Endothelial cell of umbilical vein (primary cell): ENCODE measurements at regions not wholly inside any gene's neighbourhood (a gene's known extent, or its start where the extent isn't known, plus 50 kb on each side); places are given as distances from the start of the nearest gene placed in this dataset.

Source experiments
- BruUV-seq: library from RNA; stranded (reverse); fragments of 400-500 nt; replicated peaks from 2 replicates; lab custom pipeline; 2021; lab: Mats Ljungman, UMichigan
- CTCF ChIA-PET: fragments of 300-600, 350-600 bp; sonication (Branson Sonifier 250); formaldehyde crosslinking; loops from one replicate; lab custom pipeline; 2021; ENCODE audit warnings: antibody characterized with exemption, inconsistent platforms; lab: Charles Lee
- POLR2A ChIA-PET: fragments of 300-600, 350-600 bp; sonication (Branson Sonifier 250); formaldehyde crosslinking; loops from one replicate; lab custom pipeline; 2021; ENCODE audit warnings: antibody characterized with exemption, inconsistent platforms; lab: Charles Lee
- DNase-seq: peaks from one replicate; pipeline ENCODE4 v3.0.0-alpha.2; 2011; ENCODE audit warnings: low read depth, low spot score
- FAIRE-seq: peaks from 2 replicates; lab custom pipeline; 2011; peaks lifted over from hg19 to GRCh38; lab: Jason Lieb, UNC
- H2AFZ ChIP-seq: 2 replicates; pipeline ENCODE4 v1.6.0; 2012; ENCODE audit warnings: low read depth, low read length, control low read depth, inconsistent platforms
- H3K27ac ChIP-seq: 2 replicates; pipeline ENCODE4 v1.5.1; 2011; ENCODE audit warnings: low read depth, mild to moderate bottlenecking, control low read depth, low read length, moderate library complexity; ENCODE audit not compliant: insufficient read depth
- H3K27me3 ChIP-seq, 2 experiments: 2 replicates each; pipeline versions ENCODE4 v1.6.0 to v1.6.1; 2011; ENCODE audit warnings: low read length in 2 of 2, mixed read lengths in 1 of 2; ENCODE audit not compliant: control insufficient read depth in 2 of 2, insufficient read depth in 2 of 2
- H3K36me3 ChIP-seq, 2 experiments: 2 replicates in 1 of 2; 3 replicates in 1 of 2; pipeline ENCODE4 v1.5.1; 2011; ENCODE audit warnings: low read length in 2 of 2, mild to moderate bottlenecking in 1 of 2, moderate library complexity in 1 of 2; ENCODE audit not compliant: control insufficient read depth in 2 of 2, insufficient read depth in 2 of 2; ENCODE audit errors: extremely low read depth in 1 of 2
- H3K4me1 ChIP-seq: 3 replicates; pipeline ENCODE4 v1.5.1; 2011; ENCODE audit warnings: mild to moderate bottlenecking, low read length; ENCODE audit not compliant: control insufficient read depth, insufficient read depth; ENCODE audit errors: extremely low read depth
- H3K4me2 ChIP-seq: 2 replicates; pipeline ENCODE4 v1.6.1; 2011; ENCODE audit warnings: low read length, control low read depth, mixed read lengths; ENCODE audit not compliant: insufficient read depth
- H3K4me3 ChIP-seq, 3 experiments: fragments of 200-600 bp in 1 of 3; sonication (generic), shearing (Covaris generic) in 1 of 3; replicated peaks in 1 of 3; 2 replicates each; pipeline ENCODE4 v1.5.1; 2011 to 2016; ENCODE audit warnings: control low read depth in 3 of 3, low read length in 3 of 3, mild to moderate bottlenecking in 2 of 3, inconsistent platforms in 1 of 3, low read depth in 1 of 3, moderate library complexity in 1 of 3; ENCODE audit not compliant: insufficient read depth in 1 of 3
- H3K79me2 ChIP-seq: 2 replicates; pipeline ENCODE4 v1.6.0; 2012; ENCODE audit warnings: low read length, inconsistent platforms; ENCODE audit not compliant: control insufficient read depth, insufficient read depth
- H3K9ac ChIP-seq: replicated peaks from 2 replicates; pipeline ENCODE3; 2011; ENCODE audit warnings: low read length, control low read depth; ENCODE audit not compliant: insufficient read depth; ENCODE audit errors: extremely low read depth
- H3K9me1 ChIP-seq: replicated peaks from 3 replicates; pipeline ENCODE4 v1.6.0; 2011; ENCODE audit warnings: mild to moderate bottlenecking, low read length; ENCODE audit not compliant: control insufficient read depth, insufficient read depth; ENCODE audit errors: extremely low read depth
- H3K9me3 ChIP-seq: replicated peaks from 2 replicates; pipeline ENCODE4 v1.5.1; 2012; ENCODE audit warnings: low read length, inconsistent platforms; ENCODE audit not compliant: control insufficient read depth, insufficient read depth
- H4K20me1 ChIP-seq: replicated peaks from 2 replicates; pipeline ENCODE3; 2011; ENCODE audit warnings: mild to moderate bottlenecking, low read length; ENCODE audit not compliant: control insufficient read depth, insufficient read depth; ENCODE audit errors: extremely low read depth
- CTCF ChIP-seq, 2 donors: IDR thresholded peaks; 1 replicate in 1 of 2; 2 replicates in 1 of 2; pipeline ENCODE4 v1.5.1; 2011; ENCODE audit warnings: low read length in 2 of 2, mild to moderate bottlenecking in 2 of 2, moderate library complexity in 2 of 2, control low read depth in 1 of 2, inconsistent platforms in 1 of 2, low read depth in 1 of 2; ENCODE audit not compliant: insufficient read depth in 1 of 2; ENCODE audit errors: extremely low read depth in 1 of 2
- EZH2 ChIP-seq: IDR thresholded peaks from 2 replicates; pipeline ENCODE4 v1.6.1; 2012; ENCODE audit warnings: borderline replicate concordance, low read depth, mild to moderate bottlenecking, moderate library complexity, low read length, inconsistent platforms; ENCODE audit not compliant: severe bottlenecking
- FOS ChIP-seq: IDR thresholded peaks from 2 replicates; pipeline ENCODE4 v1.6.1; 2011; ENCODE audit warnings: mild to moderate bottlenecking, low read length, moderate library complexity, borderline replicate concordance; ENCODE audit not compliant: insufficient read depth
- GATA2 ChIP-seq: IDR thresholded peaks from 2 replicates; pipeline ENCODE4 v1.7.0; 2011; ENCODE audit warnings: low read depth, mild to moderate bottlenecking, moderate library complexity, mixed read lengths, low read length; ENCODE audit not compliant: insufficient read length, insufficient read depth
- JUN ChIP-seq: IDR thresholded peaks from 2 replicates; pipeline ENCODE4 v1.6.1; 2011; ENCODE audit warnings: borderline replicate concordance, low read depth; ENCODE audit not compliant: insufficient read length, insufficient read depth
- MAX ChIP-seq: IDR thresholded peaks from 2 replicates; pipeline ENCODE4 v1.6.1; 2011; ENCODE audit not compliant: insufficient read depth, insufficient read length
- MYC ChIP-seq: IDR thresholded peaks from one replicate; pipeline ENCODE4 v1.6.1; 2011; ENCODE audit warnings: mild to moderate bottlenecking, low read depth, low read length
- POLR2A ChIP-seq: IDR thresholded peaks from 2 replicates; pipeline ENCODE4 v1.6.1; 2012; ENCODE audit warnings: low read depth, mild to moderate bottlenecking, control low read depth, low read length
- POLR2AphosphoS5 ChIP-seq: IDR thresholded peaks from 2 replicates; pipeline ENCODE4 v1.6.1; 2012; ENCODE audit warnings: low read depth, mild to moderate bottlenecking, control low read depth, low read length, moderate library complexity; ENCODE audit not compliant: insufficient read depth
- dilution Hi-C: fragments of 300-500 bp; cut with MboI; formaldehyde crosslinking; loops from one replicate; pipeline ENCODE4 v1.15.0; 2019; ENCODE audit warnings: low sequenced_read_pairs; ENCODE audit not compliant: extremely low pct_ligation_motif_present
- intact Hi-C: fragments of 100-400 bp; cut with micrococcal nuclease; formaldehyde crosslinking; loops from one replicate; pipeline ENCODE4 v1.10.0; 2022

DNA sequence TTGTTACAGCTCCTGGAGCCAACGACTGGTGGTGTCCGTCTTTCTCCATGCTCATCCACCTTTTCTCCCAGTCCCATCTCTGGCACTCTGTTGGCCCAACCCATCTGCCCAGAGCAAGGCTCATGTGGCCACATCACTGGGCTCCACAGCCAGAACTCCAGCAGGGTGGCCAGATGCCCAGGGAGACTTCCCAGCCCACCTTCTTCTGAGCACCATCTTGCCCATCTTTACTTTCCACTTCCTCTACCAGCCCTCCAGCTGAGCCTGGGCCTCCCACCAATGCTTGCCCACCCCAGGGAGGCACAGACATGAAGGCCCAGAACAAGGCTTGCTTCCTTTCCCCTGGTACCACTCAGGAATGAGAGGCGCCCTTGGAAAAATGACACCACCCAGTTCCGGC, 116.8 kb downstream of the BUD13 start:
- ChIA-PET CTCF (no interaction called here), POLR2A (no interaction called here)
- no peaks in the 10 kb centered on the region for H3K9me1 ChIP-seq
- H3K9ac ChIP-seq: no peak overlapping the region
- TF ChIP-seq FOS (no peak), CTCF (IDR thresholded peaks at IDR 0.05; ENCODE audit: extremely low read depth in 1 of 2, insufficient read depth in 1 of 2, low read depth in 1 of 2, low read length in 2 of 2) (no peak), POLR2AphosphoS5 (no peak), POLR2A (no peak), JUN (no peak), GATA2 (no peak), MYC (no peak), EZH2 (no peak), MAX (no peak)
- H3K27me3 ChIP-seq: peaks cover 0 to 3% of the 10 kb centered on the region in 2 experiments
- intact Hi-C loops: no loop called here
- no peak overlapping the region for H3K4me2 ChIP-seq
- no peaks in the 10 kb centered on the region for H3K36me3 ChIP-seq
- dilution Hi-C loops: no loop called here
- BruUV-seq: no TSS peak
- H4K20me1 ChIP-seq: no peaks in the 10 kb centered on the region
- H3K27ac ChIP-seq: no peak overlapping the region
- FAIRE-seq (no peak), DNase-seq (no peak)
- H2AFZ ChIP-seq: no peak overlapping the region
- no peaks in the 10 kb centered on the region for H3K9me3 ChIP-seq
- no peaks in the 10 kb centered on the region for H3K79me2 ChIP-seq
- no peak overlapping the region for H3K4me3 ChIP-seq
- no peaks in the 10 kb centered on the region for H3K4me1 ChIP-seq
